ENCODE measurements at regions not wholly inside any gene's neighbourhood (a gene's known extent, or its start where the extent isn't known, plus 50 kb on each side); places are given as distances from the start of the nearest gene placed in this dataset.

DNA sequence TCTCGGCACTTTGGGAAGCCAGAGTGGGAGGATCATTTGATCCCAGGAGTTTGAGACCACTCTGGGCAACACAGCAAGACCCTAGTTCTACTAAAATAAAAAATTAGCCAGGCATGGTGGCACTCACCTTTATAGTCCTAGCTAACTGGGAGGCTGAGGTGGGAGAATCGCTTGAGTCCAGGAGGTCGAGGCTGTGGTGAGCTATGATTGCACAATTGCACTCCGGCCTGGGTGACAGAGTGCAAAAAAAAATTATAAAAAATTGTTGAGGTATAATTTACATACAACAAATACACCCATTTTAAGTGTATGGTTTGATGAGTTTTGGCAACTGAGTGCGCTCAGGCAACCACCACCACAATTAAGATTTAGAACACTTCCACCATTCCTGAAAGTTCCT, 108.5 kb upstream of the GADD45A start:
- Histone ChIP-seq H3K9me3 (ENCODE audit: low read depth) (no peaks in the 10 kb centered on the region), H3K36me3 (no peaks in the 10 kb centered on the region), H3K4me1 (ENCODE audit: low read depth) (no peaks in the 10 kb centered on the region), H3K27ac (no peak overlapping the region), H3K4me3 (no peak overlapping the region), H3K27me3 (no peaks in the 10 kb centered on the region)
- no peak for DNase-seq (ENCODE audit: low read depth in 1 of 2, low spot score in 1 of 2)
- TF ChIP-seq, protein P1, sequence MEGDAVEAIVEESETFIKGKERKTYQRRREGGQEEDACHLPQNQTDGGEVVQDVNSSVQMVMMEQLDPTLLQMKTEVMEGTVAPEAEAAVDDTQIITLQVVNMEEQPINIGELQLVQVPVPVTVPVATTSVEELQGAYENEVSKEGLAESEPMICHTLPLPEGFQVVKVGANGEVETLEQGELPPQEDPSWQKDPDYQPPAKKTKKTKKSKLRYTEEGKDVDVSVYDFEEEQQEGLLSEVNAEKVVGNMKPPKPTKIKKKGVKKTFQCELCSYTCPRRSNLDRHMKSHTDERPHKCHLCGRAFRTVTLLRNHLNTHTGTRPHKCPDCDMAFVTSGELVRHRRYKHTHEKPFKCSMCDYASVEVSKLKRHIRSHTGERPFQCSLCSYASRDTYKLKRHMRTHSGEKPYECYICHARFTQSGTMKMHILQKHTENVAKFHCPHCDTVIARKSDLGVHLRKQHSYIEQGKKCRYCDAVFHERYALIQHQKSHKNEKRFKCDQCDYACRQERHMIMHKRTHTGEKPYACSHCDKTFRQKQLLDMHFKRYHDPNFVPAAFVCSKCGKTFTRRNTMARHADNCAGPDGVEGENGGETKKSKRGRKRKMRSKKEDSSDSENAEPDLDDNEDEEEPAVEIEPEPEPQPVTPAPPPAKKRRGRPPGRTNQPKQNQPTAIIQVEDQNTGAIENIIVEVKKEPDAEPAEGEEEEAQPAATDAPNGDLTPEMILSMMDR (IDR thresholded peaks at IDR 0.05; ENCODE audit: low read depth, low read length), result no peak

DNA sequence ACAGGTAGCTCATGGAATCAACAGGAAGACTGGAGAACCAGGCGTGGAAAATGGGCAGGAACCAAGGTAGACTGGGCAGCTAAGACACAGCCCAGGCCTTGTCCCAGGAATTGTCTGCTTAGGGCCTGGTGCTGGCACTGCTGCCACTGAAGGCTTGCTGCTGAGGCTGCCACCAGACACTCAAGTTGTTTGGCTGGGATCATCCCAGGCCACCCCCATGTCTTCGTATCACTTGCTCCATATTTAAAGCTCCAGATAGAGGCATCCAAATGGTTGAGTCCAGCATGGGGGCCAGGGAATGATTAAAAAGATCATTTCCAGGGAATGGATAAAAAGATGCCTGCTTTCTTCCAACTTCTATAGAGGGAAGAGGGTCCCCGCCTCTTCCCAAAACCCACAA, 107.4 kb upstream of the GADD45A start:
- TF ChIP-seq, protein P1 (IDR thresholded peaks at IDR 0.05; ENCODE audit: low read depth, low read length), result no peak
- Histone ChIP-seq H3K27me3 (no peaks in the 10 kb centered on the region), H3K4me3 (no peak overlapping the region), H3K9me3 (ENCODE audit: low read depth) (no peaks in the 10 kb centered on the region), H3K4me1 (ENCODE audit: low read depth) (no peaks in the 10 kb centered on the region), H3K36me3 (no peaks in the 10 kb centered on the region), H3K27ac (no peak overlapping the region)
- no peak for DNase-seq (ENCODE audit: low read depth in 1 of 2, low spot score in 1 of 2)

DNA sequence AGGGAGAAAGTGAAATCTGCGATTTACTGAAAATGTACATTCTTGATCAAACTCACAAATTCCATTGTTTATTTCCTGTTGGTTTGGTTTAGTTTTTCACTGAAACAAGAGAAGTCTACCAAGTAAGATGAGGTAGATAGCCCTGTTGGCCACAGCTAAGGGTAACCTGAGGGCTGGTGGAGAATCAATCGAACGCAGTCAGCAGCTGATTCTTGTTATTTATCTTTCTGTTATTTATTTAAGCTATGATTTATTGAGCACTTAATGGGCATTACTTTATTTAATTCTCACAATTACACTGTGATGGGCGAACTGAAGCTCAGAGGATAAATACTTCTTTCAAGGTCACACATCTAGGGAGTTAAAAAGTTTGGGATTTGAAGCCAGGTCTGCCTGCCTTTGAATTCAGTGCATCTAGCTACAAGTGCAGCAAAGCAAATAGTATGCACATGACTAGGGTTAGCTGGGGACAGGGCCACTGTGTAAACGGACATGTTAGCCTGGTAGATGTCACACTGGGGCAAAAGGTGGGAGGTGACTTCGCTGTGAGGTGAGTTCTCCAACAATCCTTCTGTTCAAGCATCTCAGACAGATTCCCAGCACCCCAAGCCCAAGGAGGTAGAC, 106.5 kb upstream of the GADD45A start:
- no peak overlapping the region for H3K27ac ChIP-seq
- no peak overlapping the region for H3K4me3 ChIP-seq
- no peak for DNase-seq (ENCODE audit: low read depth in 1 of 2, low spot score in 1 of 2)
- TF ChIP-seq, protein P1 (IDR thresholded peaks at IDR 0.05; ENCODE audit: low read depth, low read length), result no peak
- H3K27me3 ChIP-seq, result no peaks in the 10 kb centered on the region
- H3K36me3 ChIP-seq, result no peaks in the 10 kb centered on the region
- peaks cover 2% of the 10 kb centered on the region for H3K4me1 ChIP-seq (ENCODE audit: low read depth)
- H3K9me3 ChIP-seq (ENCODE audit: low read depth), result no peaks in the 10 kb centered on the region

DNA sequence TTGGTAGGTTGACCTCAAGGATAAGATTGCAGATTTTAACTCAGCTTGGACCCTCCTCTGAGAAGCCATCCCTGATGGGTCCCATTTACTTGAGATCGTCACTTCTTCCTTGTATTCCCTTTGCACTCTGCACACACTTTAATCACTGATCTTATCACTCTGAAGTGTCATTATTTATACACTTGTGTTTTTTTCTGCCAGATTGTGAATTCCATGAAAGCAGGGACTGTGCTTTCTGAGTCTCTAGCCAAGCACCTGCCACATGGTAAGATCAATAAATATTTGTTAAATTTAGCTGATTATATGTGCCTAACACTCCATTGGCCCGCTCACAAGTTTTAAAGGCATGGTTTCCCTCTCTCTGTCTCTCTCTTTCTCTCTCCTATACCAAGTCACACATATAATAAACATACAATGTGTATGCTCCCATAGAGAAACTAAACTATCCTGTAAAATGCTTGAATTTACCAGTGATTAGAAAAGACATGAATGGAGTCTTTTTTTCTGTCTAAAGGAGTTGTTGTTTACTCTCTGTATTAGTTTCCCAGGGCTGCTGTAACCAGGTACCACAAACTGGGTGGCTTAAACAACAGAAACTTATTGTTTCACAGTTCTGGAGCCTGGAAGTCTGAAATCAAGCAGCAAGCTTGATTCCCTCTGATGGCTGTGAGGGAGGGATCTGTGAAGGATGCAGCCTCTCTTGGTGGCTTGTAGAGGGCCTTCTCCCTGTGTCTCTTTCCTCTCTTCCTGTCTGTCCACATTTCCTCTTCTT, 105.2 kb upstream of the GADD45A start:
- Histone ChIP-seq H3K27me3 (no peaks in the 10 kb centered on the region), H3K4me3 (no peak overlapping the region), H3K4me1 (ENCODE audit: low read depth) (peaks cover 7% of the 10 kb centered on the region), H3K9me3 (ENCODE audit: low read depth) (no peaks in the 10 kb centered on the region), H3K36me3 (no peaks in the 10 kb centered on the region), H3K27ac (no peak overlapping the region)
- TF ChIP-seq, protein P1 (IDR thresholded peaks at IDR 0.05; ENCODE audit: low read depth, low read length), result no peak
- no peak for DNase-seq (ENCODE audit: low read depth in 1 of 2, low spot score in 1 of 2)

DNA sequence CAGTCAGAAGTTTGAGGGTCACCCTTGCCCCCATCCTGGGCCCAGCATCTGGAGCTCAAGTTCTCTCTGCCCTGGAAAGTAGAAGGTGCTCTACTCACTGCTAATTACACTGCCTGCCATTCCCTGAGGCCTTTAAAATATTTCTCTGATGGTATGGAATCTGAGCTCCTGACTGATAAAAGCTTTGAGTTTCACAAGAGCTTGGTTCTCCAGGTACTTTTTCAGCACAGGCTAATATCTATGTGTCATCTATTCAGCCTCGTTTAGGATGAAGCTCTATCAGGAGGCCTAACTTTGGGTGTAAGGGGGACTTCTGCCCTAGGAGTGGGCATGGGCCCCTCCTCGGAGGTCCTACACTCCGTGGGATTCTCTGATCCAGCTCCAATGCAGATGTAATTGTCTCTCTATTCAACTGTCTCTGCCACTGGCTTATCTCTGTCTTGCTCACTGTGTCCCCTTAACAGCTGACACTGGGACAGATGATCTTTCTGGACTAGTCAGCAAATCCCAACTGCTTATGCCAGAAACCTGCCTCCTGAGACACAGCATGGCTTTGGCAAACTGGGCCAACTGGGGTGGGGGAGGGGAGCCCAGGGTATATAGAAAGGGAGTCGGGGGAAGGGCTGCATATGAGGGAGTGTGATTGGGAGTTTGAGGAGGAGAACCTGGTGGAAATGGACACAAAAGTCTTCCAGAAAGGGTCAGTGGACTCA, 104.2 kb upstream of the GADD45A start:
- Histone ChIP-seq H3K36me3 (no peaks in the 10 kb centered on the region), H3K27me3 (no peaks in the 10 kb centered on the region), H3K27ac (no peak overlapping the region), H3K9me3 (ENCODE audit: low read depth) (no peaks in the 10 kb centered on the region), H3K4me1 (ENCODE audit: low read depth) (peaks cover 7% of the 10 kb centered on the region), H3K4me3 (no peak overlapping the region)
- DNase-seq (ENCODE audit: low read depth in 1 of 2, low spot score in 1 of 2), result no peak
- TF ChIP-seq, protein P1 (IDR thresholded peaks at IDR 0.05; ENCODE audit: low read depth, low read length), result no peak
